CD4-positive, CD25-positive, alpha-beta regulatory T cell (primary cell): ENCODE measurements at regions not wholly inside any gene's neighbourhood (a gene's known extent, or its start where the extent isn't known, plus 50 kb on each side); places are given as distances from the start of the nearest gene placed in this dataset.
"Not testable (repeated sequence)": the region's sequence is repeated elsewhere in the genome, so short reads cannot be mapped to it uniquely, and the experiment has no call there.

Experiments
- ATAC-seq, 2 donors: fragments of 150-1000 bp; cut with Tn5 transposase; one replicate each; pipeline ENCODE4 v1.10.0; 2021; ENCODE audit warnings: low read depth in 2 of 2, moderate number of reproducible peaks in 2 of 2, moderate library complexity in 1 of 2
- DNase-seq, 3 donors: peaks; one replicate each; pipeline versions ENCODE4 v3.0.0 to v3.0.0-alpha.2; 2012 to 2022; ENCODE audit warnings: mixed read lengths in 1 of 3
- H3K27ac ChIP-seq: one replicate; pipeline ENCODE4 v1.7.0; 2013; ENCODE audit warnings: mild to moderate bottlenecking, low read length; ENCODE audit not compliant: insufficient read depth, poor library complexity, severe bottlenecking
- H3K27me3 ChIP-seq: one replicate; pipeline ENCODE4 v1.7.0; 2013; ENCODE audit warnings: low read length; ENCODE audit not compliant: control insufficient read depth, insufficient read depth
- H3K36me3 ChIP-seq: one replicate; pipeline ENCODE4 v1.7.0; 2013; ENCODE audit warnings: mild to moderate bottlenecking, low read length, moderate library complexity; ENCODE audit not compliant: control insufficient read depth, insufficient read depth
- H3K4me1 ChIP-seq: 2 replicates; pipeline ENCODE4 v1.7.0; 2013; ENCODE audit warnings: mild to moderate bottlenecking, low read length; ENCODE audit not compliant: insufficient read depth, control insufficient read depth, poor library complexity, severe bottlenecking
- H3K4me3 ChIP-seq: one replicate; pipeline ENCODE4 v1.7.0; 2013; ENCODE audit warnings: low read depth, mild to moderate bottlenecking, low read length, moderate library complexity
- H3K9me3 ChIP-seq, 2 experiments: 1 replicate in 1 of 2; 2 replicates in 1 of 2; pipeline ENCODE4 v1.7.0; 2013; ENCODE audit warnings: low read length in 2 of 2, mild to moderate bottlenecking in 1 of 2, moderate library complexity in 1 of 2; ENCODE audit not compliant: control insufficient read depth in 2 of 2
- H3K27ac Mint-ChIP-seq, 3 donors: one replicate each; pipeline ENCODE4 v1.8.0; 2020 to 2022; ENCODE audit warnings: mild to moderate bottlenecking in 3 of 3, mixed read lengths in 3 of 3, moderate library complexity in 2 of 3
- H3K27me3 Mint-ChIP-seq: one replicate; pipeline ENCODE4 v1.8.0; 2022; ENCODE audit warnings: mild to moderate bottlenecking, mixed read lengths
- H3K36me3 Mint-ChIP-seq: one replicate; pipeline ENCODE4 v1.8.0; 2020; ENCODE audit warnings: mixed read lengths
- H3K4me1 Mint-ChIP-seq, 4 donors: one replicate each; pipeline ENCODE4 v1.8.0; 2020 to 2022; ENCODE audit warnings: mixed read lengths in 4 of 4, mild to moderate bottlenecking in 1 of 4
- H3K4me3 Mint-ChIP-seq, 4 donors: one replicate each; pipeline ENCODE4 v1.8.0; 2020 to 2022; ENCODE audit warnings: mild to moderate bottlenecking in 4 of 4, mixed read lengths in 4 of 4, moderate library complexity in 3 of 4
- H3K9me3 Mint-ChIP-seq, 7 donors: one replicate each; pipeline ENCODE4 v1.8.0; 2020 to 2022; ENCODE audit warnings: mixed read lengths in 7 of 7, mild to moderate bottlenecking in 3 of 7, moderate library complexity in 2 of 7

DNA sequence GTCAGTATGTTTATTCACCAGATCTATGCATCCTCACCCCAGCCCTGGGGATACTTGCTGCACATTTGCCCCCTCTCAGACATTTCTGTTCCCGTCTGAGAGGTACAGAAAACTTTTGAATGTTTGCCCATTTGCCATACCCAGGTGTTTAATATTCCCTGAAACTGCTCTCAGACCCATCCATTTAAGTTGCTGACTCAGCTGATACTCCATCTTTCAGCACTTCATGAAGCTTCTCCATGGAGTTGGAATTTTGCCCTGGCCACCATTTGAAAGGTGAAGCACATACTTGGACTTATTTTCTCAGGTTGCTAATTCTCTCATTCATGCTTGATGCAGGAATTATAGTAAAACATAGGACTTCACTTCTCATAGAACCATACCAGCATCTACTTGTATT lies 203.9 kb upstream of the OR13F1 start:
- H3K27ac Mint-ChIP-seq = no peak overlapping the region
- ATAC-seq = no peak
- H3K27me3 Mint-ChIP-seq = no peaks in the 10 kb centered on the region
- Histone ChIP-seq H3K27ac (no peak overlapping the region), H3K27me3 (no peaks in the 10 kb centered on the region), H3K9me3 (no peaks in the 10 kb centered on the region), H3K4me1 (no peaks in the 10 kb centered on the region), H3K36me3 (no peaks in the 10 kb centered on the region), H3K4me3 (no peak overlapping the region)
- no peaks in the 10 kb centered on the region for H3K36me3 Mint-ChIP-seq
- H3K4me1 Mint-ChIP-seq = no peaks in the 10 kb centered on the region
- peaks cover 0 to 2% (median 0%) of the 10 kb centered on the region in 7 donors for H3K9me3 Mint-ChIP-seq
- DNase-seq = no peak
- no peak overlapping the region for H3K4me3 Mint-ChIP-seq

DNA sequence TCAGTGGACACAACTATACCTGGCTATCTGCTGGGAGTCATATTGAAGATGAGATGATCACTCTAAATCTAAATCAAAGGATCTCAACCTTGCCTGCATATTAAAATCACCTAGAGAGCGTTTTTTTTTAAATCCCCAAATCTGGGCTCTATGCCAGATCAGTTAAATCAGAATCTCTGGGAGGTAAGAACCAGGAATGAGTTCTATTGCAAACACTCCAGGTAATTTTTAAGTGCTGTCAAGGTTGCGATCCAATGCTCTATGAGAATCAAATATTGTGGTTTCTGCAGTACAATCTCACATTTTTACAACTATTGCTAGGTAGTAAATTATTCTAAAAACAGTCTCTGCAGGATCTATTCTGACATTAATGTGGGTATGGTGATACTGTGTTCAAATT lies 202.3 kb upstream of the OR13F1 start:
- H3K27ac ChIP-seq = no peak overlapping the region
- peaks cover 4% of the 10 kb centered on the region for H3K27me3 Mint-ChIP-seq
- no peaks in the 10 kb centered on the region for H3K27me3 ChIP-seq
- H3K4me3 Mint-ChIP-seq = no peak overlapping the region
- H3K9me3 ChIP-seq = no peaks in the 10 kb centered on the region
- H3K27ac Mint-ChIP-seq = no peak overlapping the region
- no peaks in the 10 kb centered on the region for H3K4me1 ChIP-seq
- no peaks in the 10 kb centered on the region for H3K36me3 Mint-ChIP-seq
- ATAC-seq (no peak), DNase-seq (no peak)
- no peaks in the 10 kb centered on the region for H3K4me1 Mint-ChIP-seq
- no peaks in the 10 kb centered on the region for H3K36me3 ChIP-seq
- peaks cover 0 to 4% (median 1%) of the 10 kb centered on the region in 7 donors for H3K9me3 Mint-ChIP-seq
- no peak overlapping the region for H3K4me3 ChIP-seq

DNA sequence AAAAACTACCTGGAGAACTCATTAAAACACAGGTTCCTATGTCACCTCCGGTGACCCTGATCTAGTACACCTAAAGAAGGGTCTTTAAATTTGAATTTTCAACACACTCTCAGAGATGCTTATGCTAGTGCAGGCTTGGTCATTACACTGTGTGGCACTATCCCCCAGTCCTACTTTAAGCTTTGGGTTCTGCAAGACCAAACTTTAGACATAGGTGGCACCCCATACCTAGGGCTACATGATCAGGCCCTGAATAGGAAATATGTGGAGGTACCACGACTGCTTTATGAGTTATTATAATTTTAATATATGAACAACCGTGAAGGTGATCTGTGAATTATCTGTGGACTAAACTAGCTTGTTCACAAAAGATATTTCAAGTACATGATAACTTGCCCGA lies 201.3 kb upstream of the OR13F1 start:
- ATAC-seq (no peak), DNase-seq (no peak)
- Histone ChIP-seq H3K4me1 (no peaks in the 10 kb centered on the region), H3K4me3 (no peak overlapping the region), H3K9me3 (no peaks in the 10 kb centered on the region), H3K27ac (no peak overlapping the region), H3K27me3 (no peaks in the 10 kb centered on the region), H3K36me3 (no peaks in the 10 kb centered on the region)
- H3K36me3 Mint-ChIP-seq = no peaks in the 10 kb centered on the region
- peaks cover 6% of the 10 kb centered on the region for H3K27me3 Mint-ChIP-seq
- peaks cover 0 to 6% (median 1%) of the 10 kb centered on the region in 7 donors for H3K9me3 Mint-ChIP-seq
- no peak overlapping the region for H3K27ac Mint-ChIP-seq
- H3K4me3 Mint-ChIP-seq = no peak overlapping the region
- no peaks in the 10 kb centered on the region for H3K4me1 Mint-ChIP-seq

DNA sequence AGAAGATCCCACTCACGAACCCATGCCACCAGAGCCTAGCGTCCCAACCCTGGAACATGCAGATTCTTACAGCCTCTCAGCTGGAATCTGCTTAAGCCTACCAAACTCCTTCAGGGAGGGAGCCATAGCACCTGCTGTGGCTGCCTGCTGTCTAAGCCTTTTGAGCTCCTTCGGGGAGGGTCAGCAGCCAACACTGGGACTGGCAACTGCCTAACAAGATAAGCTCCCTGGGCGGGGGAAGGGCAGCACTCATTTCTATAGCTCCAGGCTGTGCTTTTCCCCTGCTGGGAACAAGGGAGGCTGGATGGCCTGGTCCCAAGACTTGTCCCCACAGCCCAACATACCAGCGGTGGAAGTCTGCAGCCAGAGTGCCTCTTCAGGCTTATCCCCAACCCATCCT lies 199.1 kb upstream of the OR13F1 start:
- Mint-ChIP-seq H3K9me3 (peaks cover 0 to 7% (median 2%) of the 10 kb centered on the region in 7 donors), H3K36me3 (no peaks in the 10 kb centered on the region), H3K27ac (no peak overlapping the region), H3K4me1 (no peaks in the 10 kb centered on the region), H3K4me3 (no peak overlapping the region), H3K27me3 (peaks cover 6% of the 10 kb centered on the region)
- no peaks in the 10 kb centered on the region for H3K36me3 ChIP-seq
- DNase-seq = no peak
- no peak for ATAC-seq
- no peaks in the 10 kb centered on the region for H3K4me1 ChIP-seq
- no peaks in the 10 kb centered on the region for H3K27me3 ChIP-seq
- H3K4me3 ChIP-seq = no peak overlapping the region
- no peaks in the 10 kb centered on the region for H3K9me3 ChIP-seq
- no peak overlapping the region for H3K27ac ChIP-seq

DNA sequence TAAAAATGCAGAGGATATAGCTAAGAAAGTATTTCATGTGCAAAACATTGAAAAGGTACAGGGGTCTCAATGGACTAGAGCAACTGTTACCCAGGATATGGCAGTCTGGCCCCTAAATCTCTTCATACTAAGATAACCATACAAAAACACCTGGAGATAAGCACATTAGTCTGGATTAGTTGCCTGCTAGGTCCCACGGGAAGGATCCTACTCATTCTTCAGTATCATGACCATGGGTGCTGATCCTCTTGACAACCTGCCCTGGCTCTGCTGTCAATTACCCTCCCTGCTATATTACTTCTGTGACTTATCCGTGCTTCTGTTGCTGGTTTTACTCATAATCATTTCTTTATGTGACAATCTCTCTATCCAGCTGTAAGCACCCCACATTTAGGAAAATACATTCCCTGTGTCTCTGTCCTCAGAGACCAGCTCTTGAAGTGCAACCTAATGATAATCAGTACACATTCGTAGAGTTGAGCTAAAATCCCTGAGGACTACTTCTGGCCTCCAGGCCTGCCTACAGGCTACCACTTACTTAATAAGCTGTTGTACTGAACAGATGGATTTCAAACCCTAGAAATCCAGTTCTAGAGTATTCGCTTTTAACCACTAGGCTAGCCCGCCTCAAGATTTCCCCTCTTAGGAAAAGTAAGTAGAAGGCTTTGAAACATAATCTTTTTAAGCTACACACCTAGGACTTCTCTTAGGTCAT lies 190.5 kb upstream of the OR13F1 start:
- Histone ChIP-seq H3K4me1 (no peaks in the 10 kb centered on the region), H3K4me3 (no peak overlapping the region), H3K27me3 (no peaks in the 10 kb centered on the region), H3K9me3 (no peaks in the 10 kb centered on the region), H3K27ac (no peak overlapping the region), H3K36me3 (no peaks in the 10 kb centered on the region)
- no peak overlapping the region for H3K4me3 Mint-ChIP-seq
- no peaks in the 10 kb centered on the region for H3K27me3 Mint-ChIP-seq
- ATAC-seq (no peak), DNase-seq (no peak)
- no peaks in the 10 kb centered on the region for H3K36me3 Mint-ChIP-seq
- H3K4me1 Mint-ChIP-seq = no peaks in the 10 kb centered on the region
- peaks cover 0 to 3% (median 0%) of the 10 kb centered on the region in 7 donors for H3K9me3 Mint-ChIP-seq
- H3K27ac Mint-ChIP-seq = no peak overlapping the region

DNA sequence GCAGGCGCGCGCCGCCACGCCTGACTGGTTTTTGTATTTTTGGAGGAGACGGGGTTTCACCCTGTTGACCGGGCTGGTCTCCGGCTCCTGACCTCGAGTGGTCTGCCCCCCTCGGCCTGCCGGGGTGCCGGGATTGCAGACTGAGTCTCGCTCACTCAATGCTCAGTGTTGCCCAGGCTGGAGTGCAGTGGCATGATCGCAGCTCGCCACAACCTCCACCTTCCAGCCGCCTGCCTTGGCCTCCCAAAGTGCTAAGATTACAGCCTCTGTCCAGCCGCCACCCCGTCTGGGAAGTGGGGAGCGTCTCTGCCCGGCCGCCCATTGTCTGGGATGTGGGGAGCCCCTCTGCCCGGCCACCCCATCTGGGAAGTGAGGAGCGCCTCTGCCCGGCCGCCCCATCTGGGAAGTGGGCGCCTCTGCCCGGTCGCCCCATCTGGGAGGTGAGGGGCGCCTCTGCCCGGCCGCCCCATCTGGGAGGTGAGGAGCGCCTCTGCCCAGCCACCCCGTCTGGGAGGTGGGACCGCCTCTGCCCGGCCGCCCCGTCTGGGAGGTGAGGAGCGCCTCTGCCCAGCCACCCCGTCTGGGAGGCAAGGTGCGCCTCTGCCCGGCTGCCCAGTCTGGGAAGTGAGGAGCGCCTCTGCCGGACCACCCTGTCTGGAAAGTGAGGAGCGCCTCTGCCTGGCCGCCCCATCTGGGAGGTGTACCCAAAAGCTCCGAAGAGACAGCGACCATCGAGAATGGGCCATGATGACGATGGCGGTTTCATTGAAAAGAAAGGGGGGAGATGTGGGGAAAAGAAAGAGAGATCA lies 187.7 kb upstream of the OR13F1 start:
- H3K4me3 Mint-ChIP-seq, ATAC-seq, H3K4me1 ChIP-seq, H3K36me3 Mint-ChIP-seq, H3K9me3 Mint-ChIP-seq, H3K4me1 Mint-ChIP-seq, H3K4me3 ChIP-seq, H3K36me3 ChIP-seq, H3K27ac ChIP-seq, H3K27me3 Mint-ChIP-seq, H3K27me3 ChIP-seq, DNase-seq, H3K27ac Mint-ChIP-seq, H3K9me3 ChIP-seq: not testable (repeated sequence)

DNA sequence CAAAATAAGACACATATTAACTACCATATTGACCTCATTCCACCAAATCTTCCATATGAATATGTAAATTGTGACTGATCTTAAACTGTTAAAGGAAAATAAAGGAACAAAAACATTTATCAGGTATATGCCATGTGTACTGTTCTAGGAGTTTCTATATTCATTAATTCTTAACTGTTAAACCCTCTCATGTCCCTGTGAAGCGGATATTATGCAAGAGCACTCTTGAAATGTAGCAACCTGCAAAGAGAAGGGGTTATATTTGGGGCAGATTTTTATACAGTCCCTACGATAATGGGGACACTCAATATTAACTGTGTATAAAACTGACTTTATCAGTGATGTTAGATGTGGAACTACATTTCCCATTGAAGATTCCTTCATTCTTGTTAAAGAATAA lies 184.9 kb upstream of the OR13F1 start:
- no peaks in the 10 kb centered on the region for H3K4me1 Mint-ChIP-seq
- H3K36me3 Mint-ChIP-seq = no peaks in the 10 kb centered on the region
- Histone ChIP-seq H3K27ac (no peak overlapping the region), H3K9me3 (no peaks in the 10 kb centered on the region), H3K27me3 (no peaks in the 10 kb centered on the region), H3K4me1 (no peaks in the 10 kb centered on the region), H3K36me3 (no peaks in the 10 kb centered on the region), H3K4me3 (no peak overlapping the region)
- no peak for ATAC-seq
- peaks cover 0 to 7% (median 0%) of the 10 kb centered on the region in 7 donors for H3K9me3 Mint-ChIP-seq
- no peak overlapping the region for H3K4me3 Mint-ChIP-seq
- no peak overlapping the region for H3K27ac Mint-ChIP-seq
- H3K27me3 Mint-ChIP-seq = no peaks in the 10 kb centered on the region
- no peak for DNase-seq

DNA sequence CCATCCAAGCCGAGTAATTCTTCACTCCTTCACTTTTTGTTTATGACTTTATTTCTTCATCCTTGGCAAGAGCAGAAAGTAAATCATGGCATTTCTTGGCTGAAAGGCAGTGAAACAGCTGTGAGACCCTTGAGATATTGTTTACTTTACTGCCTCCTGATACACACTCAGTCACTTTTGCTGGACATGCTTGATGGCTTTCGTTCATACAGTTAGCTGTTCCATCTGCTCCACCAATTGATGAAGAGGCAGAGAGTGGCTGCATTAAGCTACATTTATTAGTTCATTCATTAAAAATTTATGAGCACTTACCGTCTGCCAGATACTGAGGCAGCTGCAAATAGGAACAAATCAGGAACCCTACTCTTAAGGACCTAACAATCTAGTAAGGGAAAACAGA lies 184.4 kb upstream of the OR13F1 start:
- no peaks in the 10 kb centered on the region for H3K36me3 ChIP-seq
- peaks cover 0 to 7% (median 0%) of the 10 kb centered on the region in 7 donors for H3K9me3 Mint-ChIP-seq
- H3K27ac Mint-ChIP-seq = no peak overlapping the region
- H3K4me3 Mint-ChIP-seq = no peak overlapping the region
- no peaks in the 10 kb centered on the region for H3K9me3 ChIP-seq
- no peaks in the 10 kb centered on the region for H3K27me3 ChIP-seq
- no peaks in the 10 kb centered on the region for H3K4me1 Mint-ChIP-seq
- no peak for ATAC-seq
- H3K4me3 ChIP-seq = no peak overlapping the region
- no peaks in the 10 kb centered on the region for H3K36me3 Mint-ChIP-seq
- H3K27me3 Mint-ChIP-seq = no peaks in the 10 kb centered on the region
- no peak for DNase-seq
- no peaks in the 10 kb centered on the region for H3K4me1 ChIP-seq
- no peak overlapping the region for H3K27ac ChIP-seq
